WI38 (cell line): ENCODE measurements at regions not wholly inside any gene's neighbourhood (a gene's known extent, or its start where the extent isn't known, plus 50 kb on each side); places are given as distances from the start of the nearest gene placed in this dataset.
"Not testable (repeated sequence)": the region's sequence is repeated elsewhere in the genome, so short reads cannot be mapped to it uniquely, and the experiment has no call there.

ENCODE experiments used
- H3K4me3 ChIP-seq: 2 replicates; pipeline ENCODE4 v1.5.1; 2011; ENCODE audit warnings: low read depth, mild to moderate bottlenecking, control low read depth, low read length
- TF ChIP-seq, protein P1 (sequence below): IDR thresholded peaks from 2 replicates; pipeline ENCODE4 v1.5.1; 2012; ENCODE audit warnings: low read depth, mild to moderate bottlenecking, control low read depth, low read length

- TF ChIP-seq, protein P1, sequence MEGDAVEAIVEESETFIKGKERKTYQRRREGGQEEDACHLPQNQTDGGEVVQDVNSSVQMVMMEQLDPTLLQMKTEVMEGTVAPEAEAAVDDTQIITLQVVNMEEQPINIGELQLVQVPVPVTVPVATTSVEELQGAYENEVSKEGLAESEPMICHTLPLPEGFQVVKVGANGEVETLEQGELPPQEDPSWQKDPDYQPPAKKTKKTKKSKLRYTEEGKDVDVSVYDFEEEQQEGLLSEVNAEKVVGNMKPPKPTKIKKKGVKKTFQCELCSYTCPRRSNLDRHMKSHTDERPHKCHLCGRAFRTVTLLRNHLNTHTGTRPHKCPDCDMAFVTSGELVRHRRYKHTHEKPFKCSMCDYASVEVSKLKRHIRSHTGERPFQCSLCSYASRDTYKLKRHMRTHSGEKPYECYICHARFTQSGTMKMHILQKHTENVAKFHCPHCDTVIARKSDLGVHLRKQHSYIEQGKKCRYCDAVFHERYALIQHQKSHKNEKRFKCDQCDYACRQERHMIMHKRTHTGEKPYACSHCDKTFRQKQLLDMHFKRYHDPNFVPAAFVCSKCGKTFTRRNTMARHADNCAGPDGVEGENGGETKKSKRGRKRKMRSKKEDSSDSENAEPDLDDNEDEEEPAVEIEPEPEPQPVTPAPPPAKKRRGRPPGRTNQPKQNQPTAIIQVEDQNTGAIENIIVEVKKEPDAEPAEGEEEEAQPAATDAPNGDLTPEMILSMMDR: no peak
- no peak overlapping the region for H3K4me3 ChIP-seq
Observed at GRCh38 chr13:37510441-37510840, 88.1 kb downstream of the POSTN start.

DNA sequence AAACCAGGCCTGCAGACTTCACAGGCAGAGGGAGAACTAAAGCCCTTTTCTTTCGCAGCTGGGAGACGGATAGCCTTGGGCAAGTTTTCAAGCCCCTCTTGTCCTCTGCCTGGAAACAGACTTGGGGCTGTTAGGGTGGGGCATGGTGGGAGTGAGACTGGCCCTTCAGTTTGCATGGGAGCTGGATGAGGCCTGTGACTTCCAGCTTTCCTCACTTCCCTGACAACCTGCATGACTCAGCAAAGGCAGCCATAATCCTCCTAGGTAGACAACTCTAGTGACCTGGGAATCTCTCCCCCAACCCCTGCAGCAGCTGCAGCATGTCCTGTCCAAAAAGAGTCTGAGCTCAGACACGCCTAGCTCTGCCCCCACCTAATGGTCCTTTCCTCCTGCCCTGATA lies 93.0 kb downstream of the POSTN start:
- TF ChIP-seq, protein P1: no peak
- no peak overlapping the region for H3K4me3 ChIP-seq

DNA sequence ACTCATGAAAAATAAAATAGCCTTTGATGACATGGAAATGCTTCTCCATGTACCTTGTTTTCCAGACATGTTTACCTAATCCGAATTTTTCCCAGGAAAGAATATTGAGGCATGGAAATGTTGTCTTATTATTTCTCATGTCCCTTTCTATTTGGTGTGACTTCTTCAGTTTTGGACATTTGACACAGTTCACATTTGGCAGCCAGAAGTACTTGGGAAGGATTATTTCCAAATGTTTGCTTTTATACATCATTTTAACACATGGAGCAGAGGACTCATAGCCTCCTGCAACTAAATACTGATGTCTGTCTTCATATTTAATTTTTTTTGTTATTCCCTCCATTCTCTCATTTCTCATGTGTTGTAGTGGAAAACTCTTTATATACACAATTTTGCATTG lies 94.3 kb downstream of the POSTN start:
- no peak overlapping the region for H3K4me3 ChIP-seq
- TF ChIP-seq, protein P1: no peak

GRCh38 chr13:37503287-37503686 lies 95.3 kb downstream of the POSTN start:
- TF ChIP-seq, protein P1: no peak
- no peak overlapping the region for H3K4me3 ChIP-seq

DNA sequence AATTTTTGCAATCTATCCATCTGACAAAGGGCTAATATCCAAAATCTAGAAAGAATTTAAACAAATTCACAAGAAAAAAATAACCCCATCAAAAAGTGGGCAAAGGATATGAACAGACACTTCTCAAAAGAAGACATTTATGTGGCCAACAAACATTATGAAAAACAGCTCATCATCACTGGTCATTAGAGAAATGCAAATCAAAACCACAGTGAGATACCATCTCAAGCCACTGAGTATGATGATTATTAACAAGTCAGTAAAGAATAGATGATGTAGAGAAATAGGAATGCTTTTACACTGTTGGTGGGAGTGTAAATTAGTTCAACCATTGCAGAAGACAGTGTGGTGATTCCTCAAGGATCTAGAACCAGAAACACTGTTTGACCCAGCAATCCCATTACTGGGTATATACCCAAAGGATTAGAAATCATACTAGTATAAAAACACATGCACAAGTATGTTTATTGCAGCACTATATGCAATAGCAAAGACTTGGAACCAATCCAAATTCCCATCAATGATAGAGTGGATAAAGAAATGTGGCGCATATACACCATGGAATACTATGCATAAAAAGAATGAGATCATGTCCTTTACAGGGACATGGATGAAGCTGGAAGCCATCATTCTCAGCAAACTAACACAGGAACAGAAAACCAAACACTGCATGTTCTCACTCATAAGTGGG lies 96.1 kb downstream of the POSTN start:
- H3K4me3 ChIP-seq: not testable (repeated sequence)

DNA sequence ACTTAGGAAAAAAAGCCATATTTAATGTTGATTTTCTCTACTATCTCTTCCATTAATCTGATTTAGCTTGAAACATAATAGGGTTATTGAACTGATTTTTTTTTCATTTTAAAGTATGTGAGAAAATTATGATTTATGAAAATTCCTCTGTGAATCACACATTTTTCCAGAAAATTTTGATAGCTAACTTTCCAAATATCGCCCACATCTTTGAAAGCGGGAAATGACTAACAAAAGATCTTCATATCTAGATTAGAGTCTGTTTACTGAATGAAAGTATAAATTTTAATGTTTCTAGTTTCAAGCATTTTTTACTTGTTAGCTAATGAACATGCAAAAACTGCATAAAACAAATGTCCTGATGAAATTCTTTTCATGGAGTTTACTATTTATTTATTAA lies 97.4 kb downstream of the POSTN start:
- TF ChIP-seq, protein P1: no peak
- no peak overlapping the region for H3K4me3 ChIP-seq

DNA sequence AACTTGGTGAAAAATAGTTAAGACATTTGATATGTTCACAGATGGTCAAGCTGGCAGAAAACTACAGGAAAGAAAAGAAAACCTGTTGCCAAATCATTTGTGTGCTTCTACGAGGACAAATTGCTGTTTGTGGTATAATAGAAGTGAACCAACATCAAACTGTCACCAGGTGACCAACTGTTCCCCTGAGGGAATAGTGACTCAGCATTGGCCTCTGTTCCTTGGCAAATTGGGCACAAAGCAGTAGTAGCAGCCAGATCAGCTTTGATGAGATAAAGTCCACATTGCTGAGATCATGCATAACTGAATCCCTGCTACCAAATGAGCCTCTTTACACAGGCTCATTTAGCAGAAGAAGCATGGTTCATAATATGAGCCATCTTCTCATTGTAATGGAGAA lies 103.5 kb downstream of the POSTN start:
- TF ChIP-seq, protein P1: no peak
- no peak overlapping the region for H3K4me3 ChIP-seq

- TF ChIP-seq, protein P1: no peak
- H3K4me3 ChIP-seq: no peak overlapping the region
Observed at GRCh38 chr13:37493775-37494174, 104.8 kb downstream of the POSTN start.
